ENCODE measurements at regions not wholly inside any gene's neighbourhood (a gene's known extent, or its start where the extent isn't known, plus 50 kb on each side); places are given as distances from the start of the nearest gene placed in this dataset.

DNA sequence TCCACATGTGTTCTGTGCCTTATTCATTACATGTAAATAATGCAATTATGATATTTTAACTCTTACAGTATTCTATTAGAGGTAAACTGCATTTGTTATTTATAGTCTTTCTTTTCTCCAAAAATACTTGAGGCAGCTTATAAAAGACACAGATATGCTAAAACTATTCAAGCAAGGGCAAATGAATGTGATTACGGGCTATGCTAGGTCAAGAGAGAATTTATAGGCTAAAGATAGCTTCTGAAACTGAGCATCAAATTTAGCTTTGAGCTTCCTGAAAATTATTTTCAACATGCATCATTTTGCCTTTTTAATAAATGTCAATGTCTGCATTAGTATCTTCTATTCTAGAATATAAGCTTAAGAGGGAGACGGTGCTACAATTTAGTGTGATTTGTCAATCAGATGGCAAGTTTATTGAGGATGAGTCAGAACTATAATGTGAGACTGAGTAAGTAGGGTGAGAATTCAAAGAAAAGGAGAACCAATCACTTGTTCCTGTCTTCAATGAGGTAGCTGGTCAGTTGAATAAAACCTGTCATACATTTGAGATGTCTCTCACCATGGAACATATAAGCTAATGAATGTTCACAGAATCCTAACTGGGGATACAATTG, 669.4 kb upstream of the CITED2 start:
- no peak for DNase-seq
- Histone ChIP-seq H3K4me3 (no peak overlapping the region), H3K36me3 (ENCODE audit: low read depth, missing control alignments) (no peaks in the 10 kb centered on the region), H3K27me3 (no peaks in the 10 kb centered on the region), H3K4me1 (no peaks in the 10 kb centered on the region), H3K9me3 (no peaks in the 10 kb centered on the region), H3K27ac (no peak overlapping the region)
- TF ChIP-seq POLR2A (IDR thresholded peaks at IDR 0.05), result no peak
- TF ChIP-seq, protein P1, sequence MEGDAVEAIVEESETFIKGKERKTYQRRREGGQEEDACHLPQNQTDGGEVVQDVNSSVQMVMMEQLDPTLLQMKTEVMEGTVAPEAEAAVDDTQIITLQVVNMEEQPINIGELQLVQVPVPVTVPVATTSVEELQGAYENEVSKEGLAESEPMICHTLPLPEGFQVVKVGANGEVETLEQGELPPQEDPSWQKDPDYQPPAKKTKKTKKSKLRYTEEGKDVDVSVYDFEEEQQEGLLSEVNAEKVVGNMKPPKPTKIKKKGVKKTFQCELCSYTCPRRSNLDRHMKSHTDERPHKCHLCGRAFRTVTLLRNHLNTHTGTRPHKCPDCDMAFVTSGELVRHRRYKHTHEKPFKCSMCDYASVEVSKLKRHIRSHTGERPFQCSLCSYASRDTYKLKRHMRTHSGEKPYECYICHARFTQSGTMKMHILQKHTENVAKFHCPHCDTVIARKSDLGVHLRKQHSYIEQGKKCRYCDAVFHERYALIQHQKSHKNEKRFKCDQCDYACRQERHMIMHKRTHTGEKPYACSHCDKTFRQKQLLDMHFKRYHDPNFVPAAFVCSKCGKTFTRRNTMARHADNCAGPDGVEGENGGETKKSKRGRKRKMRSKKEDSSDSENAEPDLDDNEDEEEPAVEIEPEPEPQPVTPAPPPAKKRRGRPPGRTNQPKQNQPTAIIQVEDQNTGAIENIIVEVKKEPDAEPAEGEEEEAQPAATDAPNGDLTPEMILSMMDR (IDR thresholded peaks at IDR 0.05), result no peak
- WGBS, 2 donors, result 89 to 95% methylated on average over 2 of the region's 2 CpGs
- intact Hi-C loops (cut with DNase I; ENCODE audit: low total_unique reads), result no loop called here

DNA sequence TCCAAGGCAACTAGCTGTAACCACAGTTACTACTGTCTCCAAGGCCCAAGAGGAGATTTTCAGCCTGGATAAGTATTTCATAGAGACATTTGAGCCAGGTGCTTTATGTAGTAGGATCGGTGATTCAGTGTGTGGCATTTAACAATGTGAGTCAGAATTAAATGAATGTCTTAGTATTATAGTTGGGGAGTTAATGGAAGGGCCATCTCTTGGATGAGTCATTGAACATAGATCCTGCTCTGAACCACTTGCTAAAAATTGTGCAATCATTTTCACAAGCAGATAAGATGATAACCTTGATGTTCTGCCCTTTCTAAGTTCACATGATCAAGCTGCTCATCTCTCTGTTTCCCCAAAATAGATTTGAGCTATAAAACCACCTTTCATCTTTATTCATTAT, 668.9 kb upstream of the CITED2 start:
- no peaks in the 10 kb centered on the region for H3K27me3 ChIP-seq
- intact Hi-C loops (cut with DNase I; ENCODE audit: low total_unique reads), result no loop called here
- DNase-seq, result no peak
- H3K4me3 ChIP-seq, result no peak overlapping the region
- no peak overlapping the region for H3K27ac ChIP-seq
- no peaks in the 10 kb centered on the region for H3K9me3 ChIP-seq
- WGBS, 2 donors, result 91 to 93% methylated on average over 1 of the region's 1 CpG
- no peaks in the 10 kb centered on the region for H3K36me3 ChIP-seq (ENCODE audit: low read depth, missing control alignments)
- H3K4me1 ChIP-seq, result no peaks in the 10 kb centered on the region
- TF ChIP-seq, protein P1 (IDR thresholded peaks at IDR 0.05), result no peak
- no peak for TF ChIP-seq POLR2A (IDR thresholded peaks at IDR 0.05)

DNA sequence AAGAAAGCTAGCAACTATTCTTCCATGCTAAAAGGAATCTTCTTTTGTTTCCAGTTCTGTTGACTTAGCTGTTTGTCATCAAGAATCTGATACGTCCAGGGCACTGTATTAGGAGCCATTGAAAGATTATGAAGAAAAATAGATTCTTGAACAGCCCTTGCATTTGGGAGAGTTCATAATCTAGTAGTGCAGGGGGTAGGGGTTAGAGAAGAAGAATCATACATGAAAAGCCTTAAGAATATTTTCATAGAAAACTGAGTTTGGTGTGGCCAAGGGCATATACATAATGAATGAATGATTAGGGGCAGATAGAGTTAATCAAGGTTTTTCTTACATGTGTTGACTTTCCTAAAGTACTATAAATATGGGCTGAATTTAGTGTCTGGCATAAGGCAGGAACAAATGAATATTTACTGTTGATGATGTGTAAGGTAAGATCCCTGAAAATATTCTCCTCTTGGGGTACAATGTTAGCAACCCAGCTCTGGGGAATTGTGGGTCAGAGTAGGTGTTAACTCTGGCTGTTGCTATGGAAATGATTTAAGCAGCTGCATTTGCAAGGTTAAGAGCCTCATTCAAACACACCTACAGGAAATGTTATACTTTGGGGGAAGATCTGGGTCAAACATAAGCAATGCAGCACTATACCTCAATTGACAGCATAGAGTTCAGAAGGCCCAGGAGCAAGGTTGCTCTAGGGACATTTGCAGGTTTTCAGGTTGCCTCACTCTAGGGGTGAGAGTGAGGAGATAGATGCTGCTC, 667.3 kb upstream of the CITED2 start:
- H3K27me3 ChIP-seq, result no peaks in the 10 kb centered on the region
- no peaks in the 10 kb centered on the region for H3K4me1 ChIP-seq
- intact Hi-C loops (cut with DNase I; ENCODE audit: low total_unique reads), result no loop called here
- no peaks in the 10 kb centered on the region for H3K9me3 ChIP-seq
- 80 to 86% methylated on average over 1 of the region's 1 CpG for WGBS, 2 donors
- no peak for DNase-seq
- TF ChIP-seq, protein P1 (IDR thresholded peaks at IDR 0.05), result no peak
- TF ChIP-seq POLR2A (IDR thresholded peaks at IDR 0.05), result no peak
- H3K27ac ChIP-seq, result no peak overlapping the region
- no peak overlapping the region for H3K4me3 ChIP-seq
- H3K36me3 ChIP-seq (ENCODE audit: low read depth, missing control alignments), result no peaks in the 10 kb centered on the region

DNA sequence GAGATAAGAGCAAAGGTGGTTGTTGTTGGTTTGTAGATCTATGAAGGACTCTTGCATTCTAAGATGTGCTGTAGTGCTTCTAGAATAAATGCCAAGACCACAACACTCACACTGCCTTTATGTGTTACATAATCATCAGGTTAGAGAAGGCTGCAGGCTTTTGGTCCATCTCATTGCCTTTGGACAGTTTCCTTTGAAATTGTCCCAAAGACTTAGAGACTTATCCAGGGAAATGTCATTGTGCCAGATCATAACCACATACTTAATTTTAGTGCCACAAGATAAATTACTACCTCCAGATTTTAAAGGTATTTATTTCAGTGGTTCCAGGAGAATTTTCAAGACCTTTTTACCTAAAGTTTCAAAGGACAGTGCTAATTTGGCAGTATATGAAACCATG, 666.6 kb upstream of the CITED2 start:
- DNase-seq, result no peak
- Histone ChIP-seq H3K4me3 (no peak overlapping the region), H3K9me3 (no peaks in the 10 kb centered on the region), H3K27ac (no peak overlapping the region), H3K27me3 (no peaks in the 10 kb centered on the region), H3K4me1 (no peaks in the 10 kb centered on the region), H3K36me3 (ENCODE audit: low read depth, missing control alignments) (no peaks in the 10 kb centered on the region)
- TF ChIP-seq, protein P1 (IDR thresholded peaks at IDR 0.05), result no peak
- no peak for TF ChIP-seq POLR2A (IDR thresholded peaks at IDR 0.05)
- intact Hi-C loops (cut with DNase I; ENCODE audit: low total_unique reads), result no loop called here

DNA sequence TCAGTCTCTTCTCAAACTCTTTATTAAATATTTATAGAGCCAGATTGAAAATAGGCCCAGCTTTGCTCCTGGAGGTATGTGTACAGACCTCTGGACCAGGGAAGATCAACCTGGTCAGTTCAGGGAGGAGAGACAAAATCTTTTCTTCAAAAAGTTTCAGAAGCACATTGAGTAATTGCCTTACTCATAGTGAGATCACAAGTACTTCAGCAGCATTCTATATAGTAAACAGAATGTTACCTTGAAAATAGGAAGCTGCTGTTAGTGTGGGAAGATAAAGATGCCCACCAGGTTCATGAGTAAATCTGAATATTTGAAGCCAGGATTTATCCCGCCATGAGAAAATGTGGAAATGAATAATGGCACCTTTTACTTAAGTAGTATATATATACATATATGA, 665.9 kb upstream of the CITED2 start:
- intact Hi-C loops (cut with DNase I; ENCODE audit: low total_unique reads), result no loop called here

More for the DNA sequence above, 665.9 kb upstream of the CITED2 start:
- H3K9me3 ChIP-seq, result no peaks in the 10 kb centered on the region
- TF ChIP-seq POLR2A (IDR thresholded peaks at IDR 0.05), result no peak
- TF ChIP-seq, protein P1 (IDR thresholded peaks at IDR 0.05), result no peak
- no peaks in the 10 kb centered on the region for H3K27me3 ChIP-seq
- no peak for DNase-seq
- H3K27ac ChIP-seq, result no peak overlapping the region
- no peaks in the 10 kb centered on the region for H3K36me3 ChIP-seq (ENCODE audit: low read depth, missing control alignments)
- H3K4me1 ChIP-seq, result no peaks in the 10 kb centered on the region
- 93 to 97% methylated on average over 1 of the region's 1 CpG for WGBS, 2 donors
- H3K4me3 ChIP-seq, result no peak overlapping the region
